CMK (cell line): ENCODE measurements at regions not wholly inside any gene's neighbourhood (a gene's known extent, or its start where the extent isn't known, plus 50 kb on each side); places are given as distances from the start of the nearest gene placed in this dataset.

Experiments used
- DNase-seq: peaks from one replicate; pipeline ENCODE4 v3.0.0-alpha.2; 2010; ENCODE audit warnings: low read depth

GRCh38 chr2:238561230-238561629 is 134.5 kb downstream of the ASB1 start:
- no peak for DNase-seq

- DNase-seq = no peak
Measured at GRCh38 chr2:238562446-238562845, 135.7 kb downstream of the ASB1 start.

DNA sequence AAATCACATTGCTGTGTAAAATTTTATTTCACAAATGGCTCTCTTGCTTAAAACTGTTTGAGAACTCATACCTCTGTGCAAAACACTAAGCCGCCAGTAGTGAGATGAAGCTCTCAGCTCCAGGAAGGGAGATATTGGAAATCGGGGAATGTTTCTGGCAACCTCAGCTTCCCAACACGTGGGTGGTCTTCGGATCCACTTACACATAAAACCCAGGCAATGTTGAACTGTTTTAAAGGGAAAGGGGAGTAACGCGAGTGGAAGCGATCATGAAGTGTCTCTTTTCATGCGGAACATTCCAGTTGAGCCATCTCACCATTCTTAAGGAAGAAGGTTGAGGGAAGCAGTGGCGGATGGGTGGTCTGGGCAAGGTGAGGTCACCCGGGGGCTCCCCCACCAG is 136.8 kb downstream of the ASB1 start:
- DNase-seq = no peak

- DNase-seq = no peak
Measured at GRCh38 chr2:238564286-238564920, 137.7 kb downstream of the ASB1 start.

DNA sequence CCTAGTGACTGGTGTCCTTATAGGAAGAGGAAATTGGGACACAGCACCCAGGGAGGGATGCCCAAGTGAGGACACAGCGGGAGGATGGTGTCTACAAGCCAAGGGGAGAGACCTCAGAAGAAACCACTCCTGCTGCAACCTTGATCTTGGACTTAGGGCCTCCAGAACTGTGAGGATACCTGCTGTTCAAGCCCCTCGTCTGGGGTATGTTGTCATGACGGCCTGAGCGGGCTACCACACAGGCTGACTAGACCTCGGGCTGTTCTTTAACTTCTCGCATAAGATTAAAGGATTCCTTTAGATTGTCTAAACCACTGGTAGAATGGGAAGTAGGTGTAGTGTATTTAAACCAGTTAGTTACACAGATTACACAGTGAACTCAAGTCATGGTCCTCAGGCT is 138.3 kb downstream of the ASB1 start:
- DNase-seq = no peak

- DNase-seq = no peak
Measured at GRCh38 chr2:238566001-238566645, 139.4 kb downstream of the ASB1 start.

- no peak for DNase-seq
Measured at GRCh38 chr2:238567067-238567855, 140.5 kb downstream of the ASB1 start.

- no peak for DNase-seq
Measured at GRCh38 chr2:238567996-238568395, 141.3 kb downstream of the ASB1 start.

DNA sequence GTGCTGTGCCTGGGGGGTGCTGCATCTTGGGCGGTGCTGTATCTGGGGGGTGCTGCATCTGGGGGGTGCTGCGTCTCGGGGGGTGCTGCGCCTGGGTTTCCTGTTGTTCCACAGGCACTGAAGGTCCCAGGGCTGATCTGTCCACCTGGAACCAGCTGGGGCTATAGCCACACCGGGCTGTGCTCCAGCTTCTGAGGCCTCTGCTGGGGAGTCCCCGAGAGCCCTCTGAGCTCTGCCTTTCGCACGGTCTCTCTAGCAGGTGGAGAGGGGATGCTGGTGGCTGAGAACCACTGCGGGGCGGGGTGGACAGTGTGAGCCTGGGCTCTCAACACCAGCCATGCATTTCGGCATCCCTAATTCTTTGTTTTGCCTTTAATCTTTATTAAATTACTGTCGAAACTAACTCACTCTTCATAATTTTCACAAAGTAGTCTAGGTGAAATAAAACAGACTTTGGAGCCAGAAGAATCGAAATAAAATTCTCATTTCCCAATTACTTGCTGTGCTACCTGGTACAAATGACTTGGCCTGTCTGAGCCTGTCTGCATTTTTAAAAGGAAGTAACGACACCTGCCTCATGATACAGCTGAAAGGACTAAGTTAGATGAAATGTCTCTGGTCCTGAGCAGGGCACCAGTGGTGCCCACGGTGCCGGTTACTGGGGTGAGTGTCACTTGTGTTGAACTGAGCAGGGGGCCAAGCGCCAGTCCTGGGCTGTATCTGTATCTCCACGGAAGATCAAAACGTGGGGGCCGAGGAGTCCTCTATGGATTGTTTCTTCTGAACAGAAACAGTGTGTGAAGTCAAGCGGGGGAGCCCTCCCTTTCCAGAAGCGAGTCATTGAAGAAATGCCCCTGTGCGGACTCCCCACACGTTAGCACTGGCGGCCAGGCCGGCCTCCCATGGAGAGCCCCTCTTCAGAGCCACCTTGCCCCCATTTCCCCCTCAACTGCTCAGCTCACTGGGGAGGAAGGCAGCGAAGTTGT is 142.0 kb downstream of the ASB1 start:
- DNase-seq = no peak

GRCh38 chr2:238569507-238570195 is 142.9 kb downstream of the ASB1 start:
- DNase-seq = no peak

GRCh38 chr2:238570391-238570790 is 143.7 kb downstream of the ASB1 start:
- DNase-seq = no peak

GRCh38 chr2:238570926-238571325 is 144.2 kb downstream of the ASB1 start:
- DNase-seq = no peak

- DNase-seq = no peak
Measured at GRCh38 chr2:238571661-238572372, 145.1 kb downstream of the ASB1 start.

DNA sequence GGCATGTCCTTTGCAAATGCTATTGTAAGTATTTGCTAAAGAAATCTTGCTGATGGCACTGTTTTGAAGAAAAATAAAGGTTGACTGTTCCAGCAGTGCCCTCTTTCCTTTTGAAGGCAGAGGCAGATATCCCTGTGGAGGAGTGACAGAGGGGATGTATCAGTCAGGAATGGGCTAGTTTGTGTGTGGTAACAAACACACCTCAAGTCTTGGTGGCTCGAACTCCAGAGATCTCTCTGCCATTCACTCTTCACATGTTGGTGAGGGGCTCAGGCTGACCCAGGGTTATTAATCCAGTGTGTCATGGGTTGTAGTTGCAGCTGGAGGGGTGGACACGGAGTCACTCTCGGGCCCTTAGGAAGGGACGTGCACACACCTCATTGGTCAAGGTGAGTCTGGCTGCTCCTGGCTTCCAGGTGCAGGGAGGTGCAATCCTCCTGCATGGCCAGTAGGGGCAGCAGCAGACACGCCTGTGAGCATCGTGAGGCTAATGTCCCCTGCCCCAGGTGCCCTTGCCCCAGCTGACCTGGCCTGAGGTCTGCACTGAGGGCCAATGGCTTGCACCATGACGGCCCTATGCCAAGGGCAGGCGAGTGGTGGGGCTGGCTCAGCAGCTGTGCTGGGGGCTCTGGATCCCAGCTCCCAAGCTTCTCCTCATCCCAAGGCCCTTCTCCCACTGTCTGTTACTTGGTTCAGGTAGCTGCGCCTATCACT is 146.5 kb downstream of the ASB1 start:
- no peak for DNase-seq

GRCh38 chr2:238573916-238574315 is 147.2 kb downstream of the ASB1 start:
- no peak for DNase-seq

- no peak for DNase-seq
Measured at GRCh38 chr2:238574490-238575271, 148.0 kb downstream of the ASB1 start.

DNA sequence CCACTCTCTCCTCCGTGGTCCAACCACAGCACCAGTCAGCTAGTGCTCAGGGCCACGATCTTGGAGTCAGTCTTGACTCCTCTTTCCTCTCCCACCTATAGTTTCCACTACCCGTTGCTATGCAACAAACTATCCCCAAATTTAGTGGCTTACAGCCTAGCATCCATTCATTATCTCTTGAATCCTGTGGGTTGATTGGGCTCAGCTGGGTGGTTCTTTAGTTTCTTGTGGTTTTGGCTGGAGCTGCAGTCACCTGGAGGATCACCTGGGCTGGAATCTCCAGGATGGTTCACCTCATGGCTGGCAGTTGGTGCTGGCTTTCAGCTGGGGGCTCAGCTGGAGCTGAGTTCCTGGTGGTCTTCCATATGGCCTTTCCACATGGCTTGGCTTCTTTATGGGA is 149.9 kb downstream of the ASB1 start:
- no peak for DNase-seq

GRCh38 chr2:238578256-238578655 is 151.5 kb downstream of the ASB1 start:
- DNase-seq = no peak

DNA sequence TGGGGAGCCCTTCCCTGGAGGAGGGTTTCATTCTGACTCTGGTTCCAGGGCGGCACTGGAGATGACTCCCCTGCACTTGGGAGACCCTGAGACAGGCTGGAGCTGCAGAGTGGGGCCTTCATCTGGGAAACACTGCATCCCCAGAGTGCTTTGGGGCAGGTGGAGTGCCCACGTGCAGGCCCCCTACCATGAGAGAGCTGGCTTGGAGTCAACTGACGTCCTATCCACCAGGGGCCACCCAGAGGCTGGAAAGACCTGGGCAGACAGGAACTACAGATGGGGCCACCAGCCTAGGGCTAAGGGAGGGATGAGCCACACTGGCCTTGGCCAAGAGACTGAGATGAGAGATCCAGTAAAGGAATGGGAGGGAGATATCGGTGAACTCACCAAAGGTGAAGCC is 153.8 kb downstream of the ASB1 start:
- DNase-seq = no peak
